ENCODE measurements at regions not wholly inside any gene's neighbourhood (a gene's known extent, or its start where the extent isn't known, plus 50 kb on each side); places are given as distances from the start of the nearest gene placed in this dataset.

- DNase-seq = no peak
Observed at GRCh38 chr20:50242548-50242862, 51.9 kb downstream of the CEBPB start.

- DNase-seq = peak; percentile 49
Observed at GRCh38 chr20:50242863-50243609, 52.4 kb downstream of the CEBPB start.

GRCh38 chr20:50243610-50244351 is 53.2 kb downstream of the CEBPB start:
- no peak for DNase-seq

GRCh38 chr20:50244352-50245149 is 53.9 kb downstream of the CEBPB start:
- DNase-seq = no peak

GRCh38 chr20:50245498-50246366 is 55.1 kb downstream of the CEBPB start:
- peak; percentile 30 for DNase-seq

- DNase-seq = no peak
Observed at GRCh38 chr20:50246367-50247195, 56.0 kb downstream of the CEBPB start.

- DNase-seq = no peak
Observed at GRCh38 chr20:50247196-50248094, 56.8 kb downstream of the CEBPB start.

GRCh38 chr20:50248104-50248641 is 57.5 kb downstream of the CEBPB start:
- DNase-seq = no peak

- no peak for DNase-seq
Observed at GRCh38 chr20:50249447-50250388, 59.1 kb downstream of the CEBPB start.

GRCh38 chr20:50250679-50251382 is 60.2 kb downstream of the CEBPB start:
- DNase-seq = no peak

- DNase-seq = no peak
Observed at GRCh38 chr20:50251383-50251748, 60.7 kb downstream of the CEBPB start.

GRCh38 chr20:50251992-50252511 is 61.4 kb downstream of the CEBPB start:
- DNase-seq = no peak

GRCh38 chr20:50252701-50253100 is 62.1 kb downstream of the CEBPB start:
- DNase-seq = no peak

- DNase-seq = no peak
Observed at GRCh38 chr20:50253101-50253500, 62.5 kb downstream of the CEBPB start.

GRCh38 chr20:50254466-50255079 is 63.9 kb downstream of the CEBPB start:
- no peak for DNase-seq

GRCh38 chr20:50256577-50256976 is 65.9 kb downstream of the CEBPB start:
- peak; percentile 48 for DNase-seq

GRCh38 chr20:50257860-50258259 is 67.2 kb downstream of the CEBPB start:
- no peak for DNase-seq
